Hippocampal formation (tissue), 2 donors: ENCODE measurements at regions not wholly inside any gene's neighbourhood (a gene's known extent, or its start where the extent isn't known, plus 50 kb on each side); places are given as distances from the start of the nearest gene placed in this dataset.
"Not testable (repeated sequence)": the region's sequence is repeated elsewhere in the genome, so short reads cannot be mapped to it uniquely, and the experiment has no call there.

Source experiments
- DNase-seq, 2 donors: peaks; one replicate each; lab custom pipeline; 2025; lab: John Stamatoyannopoulos, UW

DNA sequence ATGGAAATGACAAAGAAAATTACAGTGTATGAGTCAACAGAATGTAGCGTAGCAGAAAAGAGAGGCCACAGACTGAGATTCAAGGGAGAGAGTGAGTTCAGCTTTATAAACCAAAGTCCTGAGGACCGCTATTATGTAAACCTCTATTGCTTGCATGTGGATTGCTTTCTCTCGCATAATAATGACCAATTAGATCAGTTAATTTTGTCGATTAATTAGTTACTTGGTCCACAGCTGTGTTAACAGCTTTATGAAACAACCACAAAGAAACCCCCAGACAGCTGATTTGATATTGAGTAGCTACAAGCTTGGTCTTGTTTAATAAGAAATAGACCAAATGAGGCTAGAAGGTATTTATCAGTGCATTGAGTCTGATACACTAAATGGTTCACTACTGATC is 291.8 kb upstream of the ERCC4 start:
- no peak for DNase-seq

GRCh38 chr16:13629704-13630103 is 290.2 kb upstream of the ERCC4 start:
- no peak for DNase-seq

DNA sequence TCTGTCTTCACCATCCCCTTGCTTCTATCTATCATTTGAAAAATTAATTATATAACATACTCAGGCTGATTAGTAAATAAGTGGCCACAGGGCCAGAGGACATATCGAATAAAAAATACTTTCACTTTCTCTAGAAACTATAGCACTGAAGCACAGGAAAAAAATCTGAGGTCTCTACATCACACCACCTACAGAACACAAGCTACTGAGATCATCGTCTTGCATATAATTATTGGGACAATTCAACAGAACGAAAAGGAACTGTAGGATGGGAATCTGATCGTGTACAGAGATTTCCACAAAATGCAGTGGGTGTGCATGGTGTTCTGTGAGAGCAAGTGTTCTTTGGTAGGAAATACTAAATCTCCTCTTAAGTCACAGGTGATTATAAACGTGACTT is 289.6 kb upstream of the ERCC4 start:
- no peak for DNase-seq

DNA sequence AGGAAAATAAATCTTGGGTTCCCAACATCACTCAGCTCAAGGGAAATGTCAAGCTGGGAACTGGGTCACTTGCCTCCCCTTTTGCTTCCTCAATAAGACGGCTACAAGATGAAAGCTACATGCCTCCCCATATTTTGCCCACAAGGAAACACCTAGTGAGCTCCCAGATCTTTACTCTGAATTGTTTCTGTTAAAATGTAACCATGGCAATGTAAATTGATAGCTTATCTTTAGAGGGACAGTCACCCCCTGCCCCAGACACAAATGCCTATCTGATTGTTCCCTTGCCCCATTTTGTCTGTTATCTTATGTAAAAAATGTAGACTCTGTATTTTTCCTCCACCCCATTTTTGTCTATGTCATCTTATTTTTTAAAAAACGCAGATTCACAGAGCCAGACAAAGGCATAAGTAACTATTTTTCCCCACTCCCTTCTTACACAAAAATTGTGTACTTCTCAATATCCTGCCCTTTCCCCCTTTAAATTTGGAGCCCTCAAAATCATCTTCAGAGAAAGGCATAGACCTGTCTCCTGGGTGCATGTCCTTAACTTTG is 288.7 kb upstream of the ERCC4 start:
- DNase-seq, result no peak

GRCh38 chr16:13631916-13632315 is 288.0 kb upstream of the ERCC4 start:
- DNase-seq, result no peak

GRCh38 chr16:13632504-13632903 is 287.4 kb upstream of the ERCC4 start:
- DNase-seq, result not testable (repeated sequence)

DNA sequence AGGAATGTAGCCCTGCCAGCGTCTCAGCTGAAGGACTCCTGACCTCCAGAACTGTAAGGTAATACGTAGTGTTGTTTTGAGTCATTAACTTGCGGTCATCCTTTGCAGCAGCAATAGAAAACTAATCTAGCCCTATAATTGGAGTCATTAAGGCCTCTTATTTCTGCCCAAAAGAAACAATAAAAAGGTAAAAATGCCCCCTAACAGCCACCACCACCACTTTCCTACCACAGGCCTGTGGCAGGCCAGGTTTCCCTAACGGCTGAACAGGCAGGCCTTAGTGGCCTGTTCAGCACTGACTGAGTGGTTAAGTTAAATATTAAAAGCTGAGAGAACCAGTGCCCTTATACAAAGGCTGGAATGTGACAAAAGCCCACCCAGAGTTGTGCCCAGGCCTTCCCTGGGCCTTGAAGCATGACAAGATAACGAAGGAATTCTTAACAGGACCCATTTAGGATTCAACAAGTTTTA is 286.5 kb upstream of the ERCC4 start:
- DNase-seq, result no peak

DNA sequence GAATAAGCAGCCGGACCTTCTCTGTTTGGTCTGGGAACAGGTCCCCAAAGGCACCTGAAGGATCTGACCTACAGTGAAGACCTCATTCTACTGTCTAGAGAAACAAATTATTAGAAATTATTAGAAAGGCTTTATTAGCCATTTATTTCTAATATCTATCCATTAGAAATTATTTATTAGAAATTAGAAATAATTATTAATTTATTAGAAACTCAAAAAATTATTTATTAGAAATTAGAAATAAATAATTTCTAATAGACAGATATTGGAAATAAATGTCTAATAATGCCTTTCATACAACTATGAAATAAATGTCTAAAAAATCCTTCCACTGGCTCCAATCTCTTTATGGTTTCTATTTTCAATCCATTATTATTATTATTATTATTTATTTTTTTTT is 285.7 kb upstream of the ERCC4 start:
- no peak for DNase-seq

- DNase-seq, result no peak
Observed at GRCh38 chr16:13634959-13635358, 285.0 kb upstream of the ERCC4 start.

GRCh38 chr16:13638218-13638617 is 281.7 kb upstream of the ERCC4 start:
- DNase-seq, result no peak

DNA sequence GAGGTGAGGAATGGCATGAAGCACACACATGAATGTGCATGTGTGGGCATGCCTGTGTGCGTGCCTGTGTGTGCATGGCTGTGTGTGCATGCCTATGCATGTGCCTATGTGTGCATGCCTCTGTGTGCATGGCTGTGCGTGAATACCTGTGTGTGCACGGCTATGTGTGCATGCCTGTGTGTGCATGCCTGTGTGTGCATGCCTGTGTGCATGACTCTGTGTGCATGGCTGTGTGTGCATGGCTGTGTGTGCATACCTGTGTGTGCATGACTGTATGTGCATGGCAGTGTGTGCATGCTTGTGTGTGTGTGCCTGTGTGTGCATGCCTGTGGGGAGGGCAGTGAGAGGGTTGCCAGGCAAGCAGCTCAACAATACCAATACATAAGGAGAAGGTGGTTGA is 276.5 kb upstream of the ERCC4 start:
- DNase-seq, result no peak

DNA sequence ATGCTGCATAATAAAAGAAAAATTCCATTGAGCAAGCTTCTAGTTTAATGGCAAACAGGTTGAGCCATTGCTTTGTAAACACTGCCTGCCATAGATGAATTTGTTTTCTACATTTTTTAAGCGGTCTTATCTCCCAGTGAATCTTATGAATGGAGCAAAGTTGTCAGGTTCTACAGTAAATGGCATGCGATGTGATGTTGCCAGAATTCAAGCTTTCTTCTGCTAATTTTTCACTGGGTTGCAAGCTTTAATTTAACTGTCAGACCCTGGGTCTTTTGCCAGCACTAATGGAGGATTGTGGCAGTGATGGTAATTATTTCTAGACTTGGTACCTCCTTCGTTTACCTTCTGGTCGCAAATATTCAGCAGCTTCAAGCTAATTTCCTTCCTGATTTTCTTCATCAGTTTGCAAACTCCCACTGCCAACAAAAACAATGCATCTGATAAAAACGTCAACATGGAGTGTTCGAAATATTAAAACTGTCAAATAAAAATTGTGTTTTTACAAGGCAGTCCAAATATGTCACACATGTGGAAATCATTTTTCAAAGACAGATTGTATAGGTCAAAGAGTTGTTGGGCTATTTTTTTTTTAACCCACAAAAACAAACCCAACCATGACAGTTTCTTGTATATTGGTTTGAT is 274.2 kb upstream of the ERCC4 start:
- DNase-seq, result no peak

DNA sequence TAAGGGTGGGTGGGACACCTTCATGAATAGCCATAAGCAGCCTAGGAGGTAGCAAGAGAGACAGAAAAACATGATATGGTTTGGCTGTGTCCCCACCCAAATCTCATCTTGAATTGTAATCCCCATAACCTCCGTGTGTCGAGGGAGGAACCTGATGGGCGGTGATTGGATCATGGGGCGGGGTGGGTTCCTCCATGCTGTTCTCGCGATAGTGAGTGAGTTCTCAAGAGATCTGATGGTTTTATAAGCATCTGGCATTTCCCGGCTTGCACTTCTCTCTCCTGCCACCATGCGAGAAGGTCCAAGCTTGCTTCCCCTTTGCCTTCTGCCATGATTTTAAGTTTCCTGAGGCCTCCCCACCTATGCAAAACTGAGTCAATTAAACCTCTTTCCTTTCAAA is 259.1 kb upstream of the ERCC4 start:
- DNase-seq, result no peak

DNA sequence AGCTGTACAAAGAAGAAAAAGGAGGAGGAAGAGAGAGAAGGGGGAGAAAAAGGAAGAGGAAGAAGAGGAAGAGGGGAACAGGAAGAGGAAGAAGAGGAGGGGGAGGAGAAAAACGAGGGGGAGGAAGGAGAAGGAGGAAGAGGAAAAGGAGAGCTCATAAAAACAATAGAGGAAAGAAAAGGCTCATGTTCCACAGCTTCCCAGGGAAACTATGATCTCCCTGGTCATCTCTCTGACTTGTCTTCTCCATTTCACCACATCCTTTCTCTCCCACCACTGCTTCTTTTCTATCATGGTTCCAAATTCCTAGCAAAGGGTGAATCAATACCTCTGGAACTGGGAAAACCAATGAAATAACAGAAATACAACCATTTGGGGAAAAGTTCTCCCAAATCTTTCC is 254.1 kb upstream of the ERCC4 start:
- no peak for DNase-seq

- DNase-seq, result no peak
Observed at GRCh38 chr16:13672196-13672595, 247.8 kb upstream of the ERCC4 start.

- DNase-seq, result no peak
Observed at GRCh38 chr16:13680021-13680889, 239.7 kb upstream of the ERCC4 start.

DNA sequence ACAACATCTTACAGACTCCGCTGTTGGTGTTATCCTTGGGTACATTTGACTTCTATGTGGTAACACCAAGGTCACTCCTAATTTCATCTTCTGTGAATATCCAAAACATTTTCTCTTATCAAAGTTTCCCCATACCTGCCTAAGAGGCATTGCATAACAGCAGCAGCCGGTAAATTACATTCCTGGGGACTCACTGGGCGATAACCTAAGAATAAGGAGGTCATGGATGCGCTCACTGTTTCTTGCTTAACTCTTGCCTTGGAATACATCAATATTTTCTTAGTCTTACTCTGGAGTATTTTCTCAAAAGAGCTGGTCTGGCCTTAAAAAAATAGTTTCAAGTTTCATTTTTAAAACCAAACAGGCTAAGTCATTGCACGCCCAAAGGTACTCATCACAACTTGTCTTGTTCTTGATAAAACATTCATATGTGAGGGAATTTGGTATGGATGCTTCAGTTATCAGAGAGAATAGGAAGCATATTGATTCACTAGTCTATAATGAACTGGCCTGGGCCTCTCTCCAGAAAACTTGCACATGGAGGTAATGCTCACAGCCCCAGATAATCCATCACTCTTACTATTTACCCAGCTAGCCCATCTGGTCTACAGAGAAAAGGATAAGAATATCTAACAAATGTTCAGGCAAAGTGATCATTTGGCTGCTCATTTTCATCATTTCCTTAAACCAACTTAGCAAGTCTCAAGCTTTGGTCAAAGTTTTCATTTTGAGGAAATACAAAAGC is 235.0 kb upstream of the ERCC4 start:
- no peak for DNase-seq

DNA sequence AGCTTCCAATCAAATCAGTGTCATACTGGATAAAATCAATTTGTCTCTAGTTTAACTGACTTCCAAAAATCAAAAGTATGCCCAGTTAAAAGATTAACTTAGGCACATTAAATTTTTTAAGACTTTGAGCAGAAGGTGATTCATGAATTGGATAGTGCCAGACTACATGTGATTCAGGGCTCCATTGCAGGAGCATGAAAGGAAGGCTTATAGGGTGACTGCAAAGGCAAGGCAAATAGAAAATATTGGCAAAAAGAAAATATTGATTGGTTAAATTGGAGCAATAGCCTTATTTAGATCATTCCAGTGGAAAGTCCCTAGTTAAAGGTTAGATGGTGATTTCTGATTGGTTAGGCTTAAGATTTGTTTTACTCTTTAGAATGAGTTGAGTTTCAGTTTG is 223.9 kb upstream of the ERCC4 start:
- no peak for DNase-seq

GRCh38 chr16:13697013-13697412 is 222.9 kb upstream of the ERCC4 start:
- no peak for DNase-seq

GRCh38 chr16:13697568-13697967 is 222.4 kb upstream of the ERCC4 start:
- DNase-seq, result no peak

DNA sequence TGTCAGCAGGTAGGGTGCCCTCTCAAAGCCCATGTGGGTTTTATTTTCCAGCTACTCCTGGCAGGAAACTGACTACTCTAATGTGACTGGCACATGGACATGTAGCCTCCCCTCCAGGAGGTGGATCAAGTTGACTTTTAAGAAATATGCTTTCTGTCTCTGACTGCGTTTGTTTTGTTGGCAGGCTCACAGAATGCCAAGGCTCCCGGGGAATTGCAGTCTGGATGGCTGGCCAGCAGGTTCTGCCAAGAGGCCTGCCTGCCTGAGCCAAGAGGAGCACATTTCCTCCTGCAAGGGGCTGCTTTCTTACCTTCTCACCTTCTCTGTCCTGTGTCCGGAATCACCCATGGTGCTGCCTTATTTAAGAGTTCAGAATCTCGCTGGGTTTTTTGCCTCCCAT is 217.3 kb upstream of the ERCC4 start:
- DNase-seq, result peak in 1 of 2 donors; percentile 11

GRCh38 chr16:13708347-13709120 is 211.4 kb upstream of the ERCC4 start:
- DNase-seq, result no peak
